ENCODE measurements at regions not wholly inside any gene's neighbourhood (a gene's known extent, or its start where the extent isn't known, plus 50 kb on each side); places are given as distances from the start of the nearest gene placed in this dataset.
A peak's percentile ranks its signal among the peaks of the same experiment; 100 is the strongest.
"Not testable (repeated sequence)": the region's sequence is repeated elsewhere in the genome, so short reads cannot be mapped to it uniquely, and the experiment has no call there.

DNA sequence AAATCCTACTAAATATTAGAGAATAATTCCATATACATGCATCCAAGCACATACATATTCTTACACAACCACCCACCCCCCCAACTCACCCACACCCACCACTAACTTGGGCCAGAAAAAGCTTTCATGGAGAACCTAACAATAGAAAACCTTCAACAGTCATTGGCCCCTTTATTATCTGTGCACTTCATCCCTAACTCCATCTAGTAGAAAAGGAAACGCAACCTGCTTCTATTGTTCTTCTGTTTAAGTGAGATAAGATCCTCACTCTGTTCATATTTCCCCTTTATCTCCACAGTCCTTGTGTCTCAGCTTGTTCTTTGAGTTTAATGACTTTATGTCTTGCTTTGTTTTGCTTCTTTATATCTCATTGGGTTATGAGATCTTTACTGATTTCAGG, 1740.2 kb upstream of the CELF4 start:
- DNase-seq: peak; percentile 90

DNA sequence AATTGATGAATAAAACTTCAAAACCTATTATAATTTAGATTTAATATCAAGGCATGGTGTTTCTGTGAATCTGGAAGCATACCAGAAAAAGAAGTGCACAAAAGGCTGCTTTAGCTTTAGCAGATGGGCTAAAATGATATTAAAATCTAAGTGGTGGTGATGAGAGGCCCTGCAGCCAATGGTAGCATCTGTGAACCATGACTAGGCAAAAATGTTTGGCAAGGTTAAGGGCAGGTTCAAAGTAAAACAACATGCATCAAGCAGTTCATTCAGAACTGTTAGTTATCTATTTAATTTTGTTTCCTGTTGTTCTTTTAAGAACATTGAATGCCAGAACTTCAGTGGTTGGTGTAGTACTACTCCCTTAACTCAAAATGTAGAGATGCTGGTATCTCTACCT, 1736.9 kb upstream of the CELF4 start:
- DNase-seq: peak; percentile 28

- DNase-seq: no peak
Observed at GRCh38 chr18:39299152-39299551, 1733.6 kb upstream of the CELF4 start.

- no peak for DNase-seq
Observed at GRCh38 chr18:39297225-39297624, 1731.6 kb upstream of the CELF4 start.

- peak; percentile 81 for DNase-seq
Observed at GRCh38 chr18:39296293-39296888, 1730.8 kb upstream of the CELF4 start.

GRCh38 chr18:39276764-39277163, 1711.2 kb upstream of the CELF4 start:
- no peak for DNase-seq

- no peak for DNase-seq
Observed at GRCh38 chr18:39274535-39274934, 1708.9 kb upstream of the CELF4 start.

GRCh38 chr18:39272230-39272629, 1706.6 kb upstream of the CELF4 start:
- DNase-seq: no peak

DNA sequence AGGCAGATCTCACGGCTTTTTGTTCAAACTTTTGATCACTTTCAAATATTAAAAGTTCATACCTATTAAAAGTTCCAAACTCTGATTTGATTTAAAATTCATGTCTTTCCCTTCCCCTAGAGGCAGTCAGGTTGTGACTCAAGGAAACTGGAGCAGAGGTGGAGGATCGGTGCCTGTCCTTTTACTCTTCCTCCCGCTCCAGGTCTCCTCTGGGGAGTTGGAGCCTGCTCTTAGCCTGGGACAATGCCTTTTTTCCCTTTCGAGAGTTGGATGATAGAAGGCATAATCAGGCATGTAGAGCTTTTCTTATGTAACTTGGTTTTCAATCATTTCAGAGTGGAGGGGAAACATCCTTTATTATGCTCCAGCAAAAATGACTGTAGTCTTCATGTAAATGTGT, 1706.1 kb upstream of the CELF4 start:
- DNase-seq: no peak

DNA sequence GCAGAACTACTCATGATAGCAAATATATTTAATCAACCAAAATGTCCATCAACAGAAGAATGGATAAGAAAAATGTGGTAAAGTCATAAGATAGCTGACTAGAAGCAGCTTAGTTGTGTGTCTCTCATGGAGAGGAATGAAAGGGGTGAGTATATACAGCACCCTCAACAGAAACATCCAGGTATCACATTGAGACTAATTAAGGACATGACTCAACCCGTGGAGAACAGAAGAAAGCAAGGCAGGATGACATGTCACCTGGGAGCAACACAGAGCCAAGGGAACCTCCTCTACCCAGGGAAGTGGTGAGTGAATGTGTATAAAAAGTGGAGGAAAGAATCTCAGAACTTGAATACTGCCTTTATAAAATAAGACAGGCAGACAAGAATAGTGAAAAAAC, 1695.0 kb upstream of the CELF4 start:
- no peak for DNase-seq

DNA sequence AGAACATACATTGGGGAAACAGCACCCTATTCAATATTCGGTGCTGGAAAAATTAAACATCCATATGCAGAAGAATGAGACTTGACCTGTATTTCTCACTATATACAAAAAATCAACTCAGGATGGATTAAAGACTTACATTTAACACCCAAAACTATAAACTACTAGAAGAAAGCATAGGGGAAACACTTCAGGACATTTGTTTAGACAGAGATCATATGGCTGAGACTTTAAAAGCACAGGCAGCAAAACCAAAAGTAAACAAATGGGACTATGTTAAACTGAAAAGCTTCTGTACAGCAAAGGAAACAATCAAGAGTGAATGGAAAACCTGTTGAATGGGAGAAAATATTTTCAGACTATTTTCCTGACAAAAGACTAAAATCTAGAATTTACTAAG, 1694.1 kb upstream of the CELF4 start:
- no peak for DNase-seq

- no peak for DNase-seq
Observed at GRCh38 chr18:39244242-39244641, 1678.6 kb upstream of the CELF4 start.

DNA sequence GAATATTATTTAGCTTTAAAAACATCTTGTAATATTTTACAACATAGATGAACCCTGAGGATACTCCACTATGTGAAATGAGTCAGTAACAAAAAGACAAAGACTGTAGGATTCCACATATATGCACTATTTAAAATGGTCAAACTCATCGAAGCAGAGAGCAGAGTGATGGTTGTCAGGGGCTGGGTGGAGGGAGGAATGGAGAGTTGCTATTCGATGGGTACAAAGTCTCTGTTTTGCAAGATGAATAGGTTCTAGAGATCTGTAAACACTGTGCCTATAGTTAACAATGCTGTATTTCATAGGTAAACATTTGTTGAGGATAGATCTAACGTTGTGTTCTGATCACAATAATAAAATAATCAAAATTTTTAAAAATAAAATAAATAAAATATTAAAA, 1675.9 kb upstream of the CELF4 start:
- no peak for DNase-seq

- no peak for DNase-seq
Observed at GRCh38 chr18:39238981-39239660, 1673.5 kb upstream of the CELF4 start.

DNA sequence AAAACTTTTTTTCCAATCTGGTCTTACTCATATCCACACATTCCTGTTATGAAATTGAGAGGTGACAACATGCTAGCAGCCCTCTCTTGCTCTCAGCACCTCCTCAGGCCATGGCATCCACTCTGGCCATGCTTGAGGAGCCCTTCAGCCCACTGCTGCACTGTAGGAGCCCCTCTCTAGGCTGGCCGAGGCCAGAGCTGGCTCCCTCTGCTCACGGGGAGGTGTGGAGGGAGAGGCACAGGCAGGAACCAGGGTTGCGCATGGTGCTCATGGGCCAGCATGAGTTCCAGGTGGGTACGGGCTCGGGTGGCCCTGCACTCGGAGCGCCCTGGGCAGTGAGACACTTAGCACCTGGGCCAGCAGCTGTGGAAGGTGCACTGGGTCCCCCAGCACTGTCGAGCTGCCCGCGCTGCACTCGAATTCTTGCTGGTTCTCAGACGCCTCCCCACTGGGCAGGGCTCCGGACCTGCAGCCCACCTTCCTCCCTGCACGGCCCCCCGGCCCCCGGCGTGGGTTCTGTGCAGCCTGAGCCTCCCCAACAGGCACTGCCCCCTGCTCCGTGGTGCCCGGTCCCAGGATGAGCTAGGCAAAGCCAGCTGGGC, 1669.6 kb upstream of the CELF4 start:
- DNase-seq: no peak

DNA sequence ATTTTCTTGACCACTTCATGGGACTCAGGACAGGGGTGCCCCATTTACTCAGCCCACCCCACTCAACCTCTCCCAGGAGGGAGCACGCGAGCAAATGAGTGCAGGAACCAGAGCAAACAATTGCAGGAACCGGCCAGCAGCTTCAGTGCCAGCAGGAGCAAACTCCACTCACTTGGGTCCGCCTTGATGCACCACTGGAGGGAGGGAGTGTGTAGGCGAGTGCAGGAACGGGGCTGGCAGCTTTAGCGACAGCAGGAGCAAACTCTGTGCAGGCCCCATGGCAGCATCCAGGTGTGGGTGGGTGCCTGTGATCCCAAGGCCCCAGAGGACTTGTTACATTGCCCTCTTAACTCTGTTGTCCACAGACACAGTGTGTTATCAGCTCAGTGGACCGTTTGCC, 1667.3 kb upstream of the CELF4 start:
- no peak for DNase-seq

DNA sequence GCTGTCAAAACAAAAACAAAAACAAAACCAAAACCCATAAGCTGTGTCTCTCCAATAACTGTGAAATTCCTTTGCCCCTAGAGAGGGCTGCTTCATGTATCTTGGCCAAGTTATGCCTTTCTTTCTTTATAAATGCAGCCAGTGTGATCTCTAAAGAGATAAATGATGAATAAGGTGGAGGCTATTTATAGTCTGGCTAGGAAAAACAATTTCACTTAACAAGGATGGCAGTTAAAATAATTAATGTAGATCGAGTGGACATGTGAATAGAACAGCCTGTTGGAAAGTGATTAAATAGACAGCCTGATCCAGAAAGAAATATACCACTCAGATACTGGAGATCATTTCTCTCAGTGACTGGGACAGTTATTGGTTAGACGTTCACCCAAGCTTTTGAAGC, 1666.9 kb upstream of the CELF4 start:
- no peak for DNase-seq

DNA sequence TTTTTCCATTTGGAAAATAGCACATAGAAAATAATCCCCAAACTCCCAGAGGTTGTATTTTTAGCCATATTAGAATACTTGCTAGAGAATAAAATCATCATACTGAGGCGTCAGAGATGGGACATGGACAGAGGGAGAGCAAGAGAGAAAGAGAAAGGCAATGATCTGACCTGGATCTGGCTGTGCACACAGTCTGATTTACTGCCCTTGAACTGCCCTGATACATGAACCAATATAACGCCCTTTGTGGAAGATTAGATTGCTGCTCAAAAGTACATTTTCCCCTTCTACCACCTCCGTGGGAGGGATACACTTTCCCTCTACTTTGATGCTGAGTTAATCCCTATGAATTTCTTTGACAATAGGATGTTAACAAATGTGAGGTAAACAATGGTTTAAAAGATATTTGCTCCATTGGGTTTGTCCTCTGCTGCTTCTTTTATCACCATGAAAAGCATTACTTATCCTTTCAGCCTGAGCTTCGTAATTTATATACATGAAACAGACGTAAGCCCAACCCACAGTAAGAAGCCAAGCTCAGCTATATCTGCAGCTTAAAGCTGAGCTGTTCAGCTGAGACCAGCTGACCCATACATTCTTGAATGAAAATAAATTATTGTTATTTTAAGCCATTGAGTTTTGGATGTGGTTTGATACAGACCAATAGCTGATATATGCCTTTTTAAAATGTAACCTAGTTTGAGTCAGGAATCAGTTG, 1664.6 kb upstream of the CELF4 start:
- DNase-seq: no peak

DNA sequence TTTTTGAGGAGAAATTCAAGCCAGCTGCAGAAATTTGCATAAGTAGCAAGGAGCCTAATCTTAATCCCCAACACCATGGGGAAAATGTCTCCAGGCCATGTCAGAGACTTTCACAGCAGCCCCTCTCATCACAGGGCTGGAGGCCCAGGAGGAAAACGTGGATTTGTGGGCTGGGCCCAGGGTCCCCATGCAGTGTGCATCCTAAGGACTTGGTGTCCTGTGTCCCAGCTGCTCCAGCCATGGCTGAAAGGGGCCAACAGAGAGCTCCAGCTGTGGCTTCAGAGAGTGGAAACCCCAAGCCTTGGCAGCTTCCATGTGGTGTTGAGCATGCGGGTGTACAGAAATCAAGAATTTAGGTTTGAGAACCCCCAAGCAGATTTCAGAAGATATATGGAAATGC, 1662.2 kb upstream of the CELF4 start:
- not testable (repeated sequence) for DNase-seq

DNA sequence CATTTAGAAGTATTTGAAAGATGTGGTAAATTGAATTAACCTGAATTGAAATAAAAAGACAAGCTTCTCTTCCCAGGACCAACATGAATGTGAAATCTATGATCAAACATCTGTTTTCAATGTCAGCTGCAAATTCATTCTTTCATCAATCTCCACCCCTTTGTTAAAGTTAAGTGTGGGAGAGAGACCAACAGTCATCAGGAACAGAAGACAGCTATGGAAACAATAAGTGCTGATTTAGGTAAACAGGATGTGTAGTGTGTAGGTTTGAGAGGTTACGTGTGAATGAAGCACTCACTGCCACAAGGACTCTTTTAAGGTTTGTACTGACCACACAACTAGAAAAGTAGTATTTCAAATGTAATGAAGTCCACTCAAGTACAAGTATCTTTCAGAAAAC, 1659.8 kb upstream of the CELF4 start:
- DNase-seq: no peak

- DNase-seq: no peak
Observed at GRCh38 chr18:39223283-39223682, 1657.7 kb upstream of the CELF4 start.

- no peak for DNase-seq
Observed at GRCh38 chr18:39215920-39216319, 1650.3 kb upstream of the CELF4 start.

- peak; percentile 4 for DNase-seq
Observed at GRCh38 chr18:39211461-39211860, 1645.9 kb upstream of the CELF4 start.

GRCh38 chr18:39209173-39209572, 1643.6 kb upstream of the CELF4 start:
- DNase-seq: no peak
